ENCODE measurements at regions not wholly inside any gene's neighbourhood (a gene's known extent, or its start where the extent isn't known, plus 50 kb on each side); places are given as distances from the start of the nearest gene placed in this dataset.

GRCh38 chr10:121129266-121129665 is 278.1 kb downstream of the WDR11 start:
- no peak for TF ChIP-seq CTCF (optimal IDR thresholded peaks at IDR 0.05 in 1 of 3, IDR thresholded peaks at IDR 0.05 in 1 of 3, conservative IDR thresholded peaks at IDR 0.05 in 1 of 3; ENCODE audit: extremely low read depth in 1 of 3, insufficient read depth in 2 of 3, low read length in 3 of 3)
- TF ChIP-seq EZH2 (IDR thresholded peaks at IDR 0.05; ENCODE audit: low read length): no peak
